GM12878 (cell line): ENCODE measurements at regions not wholly inside any gene's neighbourhood (a gene's known extent, or its start where the extent isn't known, plus 50 kb on each side); places are given as distances from the start of the nearest gene placed in this dataset.

ENCODE experiments used
- ATAC-seq: fragments of 200-7000 bp; cut with Tn5 transposase; 3 replicates; pipeline ENCODE4 v1.9.1; 2020; ENCODE audit warnings: mild to moderate bottlenecking, moderate library complexity
- BruUV-seq: library from RNA; stranded (reverse); fragments of 400-500 nt; replicated peaks from 2 replicates; lab custom pipeline; 2021; lab: Mats Ljungman, UMichigan
- CTCF ChIA-PET: fragments of 300-600 bp; sonication (Branson Sonifier 250); formaldehyde crosslinking; extraction: SDS; loops from one replicate; lab custom pipeline; 2021; ENCODE audit warnings: inconsistent platforms; lab: Yijun Ruan, JAX
- POLR2A ChIA-PET: fragments of 350-600 bp; formaldehyde crosslinking; extraction: SDS; loops from one replicate; lab custom pipeline; 2021; ENCODE audit warnings: inconsistent platforms; lab: Charles Lee
- RAD21 ChIA-PET: fragments of 300-600 bp; sonication (Branson Sonifier 250); formaldehyde crosslinking; loops from one replicate; lab custom pipeline; 2023; ENCODE audit warnings: antibody characterized with exemption; ENCODE audit not compliant: unreplicated experiment; lab: Charles Lee
- SMC1A ChIA-PET: fragments of 300-600 bp; sonication (Branson Sonifier 250); formaldehyde crosslinking; loops from one replicate; lab custom pipeline; 2023; ENCODE audit not compliant: unreplicated experiment, uncharacterized antibody; lab: Charles Lee
- DNase-seq: peaks from one replicate; pipeline ENCODE4 v3.0.0-alpha.2; 2011; ENCODE audit warnings: low read depth, low spot score
- FAIRE-seq: peaks from 3 replicates; lab custom pipeline; 2011; peaks lifted over from hg19 to GRCh38; lab: Jason Lieb, UNC
- H2AFZ ChIP-seq: 2 replicates; pipeline ENCODE4 v1.6.0; 2011; ENCODE audit warnings: low read depth, low read length, control low read depth; ENCODE audit not compliant: control insufficient read depth
- H3K27ac ChIP-seq: 2 replicates; pipeline ENCODE4 v1.5.1; 2011; ENCODE audit warnings: control low read depth; ENCODE audit not compliant: control insufficient read depth, insufficient read depth
- H3K27me3 ChIP-seq, 2 experiments: replicated peaks in 1 of 2; 2 replicates each; pipeline versions ENCODE4 v1.6.0 to v1.6.1; 2011; ENCODE audit warnings: low read length in 1 of 2; ENCODE audit not compliant: control insufficient read depth in 2 of 2, insufficient read depth in 2 of 2
- H3K36me3 ChIP-seq, 2 experiments: 2 replicates each; pipeline ENCODE4 v1.5.1; 2011; ENCODE audit warnings: low read length in 1 of 2; ENCODE audit not compliant: control insufficient read depth in 2 of 2, insufficient read depth in 2 of 2
- H3K4me1 ChIP-seq: 2 replicates; pipeline ENCODE4 v1.6.1; 2011; ENCODE audit warnings: mild to moderate bottlenecking, low read length, moderate library complexity, mixed read lengths; ENCODE audit not compliant: control insufficient read depth, insufficient read depth
- H3K4me2 ChIP-seq: 2 replicates; pipeline ENCODE4 v1.6.0; 2011; ENCODE audit warnings: control low read depth; ENCODE audit not compliant: control insufficient read depth, insufficient read depth
- H3K4me3 ChIP-seq: fragments of 200-600 bp; sonication (generic); 2 replicates; pipeline ENCODE4 v1.5.1; 2016
- H3K79me2 ChIP-seq: 2 replicates; pipeline ENCODE4 v1.6.0; 2011; ENCODE audit warnings: low read length; ENCODE audit not compliant: control insufficient read depth, insufficient read depth
- H3K9ac ChIP-seq: 2 replicates; pipeline ENCODE4 v1.8.0; 2011; ENCODE audit warnings: low read length, control low read depth, mixed read lengths; ENCODE audit not compliant: control insufficient read depth, insufficient read depth
- H3K9me3 ChIP-seq: replicated peaks from 3 replicates; pipeline ENCODE4 v1.5.1; 2011; ENCODE audit warnings: mild to moderate bottlenecking, low read length; ENCODE audit not compliant: control insufficient read depth, insufficient read depth
- H4K20me1 ChIP-seq: 2 replicates; pipeline ENCODE4 v1.6.0; 2011; ENCODE audit not compliant: control insufficient read depth, insufficient read depth
- ATF7 ChIP-seq: fragments of 450-650 bp; IDR thresholded peaks from 2 replicates; pipeline ENCODE4 v1.6.1; 2016; ENCODE audit warnings: low read depth, mild to moderate bottlenecking
- BRCA1 ChIP-seq: IDR thresholded peaks from 2 replicates; pipeline ENCODE4 v1.6.1; 2011; ENCODE audit warnings: low read depth, low read length, improper control_type of control experiment
- CEBPZ ChIP-seq: fragments of 150-350 bp; IDR thresholded peaks from 2 replicates; pipeline ENCODE4 v1.6.1; 2016; ENCODE audit warnings: low read depth, low read length
- FOXM1 ChIP-seq: IDR thresholded peaks from 2 replicates; pipeline ENCODE4 v1.6.1; 2012; ENCODE audit warnings: low read depth, mild to moderate bottlenecking, inconsistent platforms, low read length, moderate library complexity
- HSF1 ChIP-seq: fragments of 150-350 bp; IDR thresholded peaks from 2 replicates; pipeline ENCODE4 v1.6.1; 2014; ENCODE audit warnings: mild to moderate bottlenecking, low read depth, low read length
- NFXL1 ChIP-seq: fragments of 450-650 bp; IDR thresholded peaks from 2 replicates; pipeline ENCODE4 v1.6.1; 2017; ENCODE audit warnings: antibody characterized with exemption, mild to moderate bottlenecking, borderline replicate concordance
- NFYA ChIP-seq: IDR thresholded peaks from 2 replicates; pipeline ENCODE4 v1.6.1; 2011; ENCODE audit warnings: low read depth, mild to moderate bottlenecking, low read length, improper control_type of control experiment, borderline replicate concordance
- SKIL ChIP-seq: fragments of 450-650 bp; IDR thresholded peaks from 2 replicates; pipeline ENCODE4 v1.6.1; 2017; ENCODE audit warnings: mild to moderate bottlenecking, low read depth, inconsistent platforms; ENCODE audit not compliant: poor library complexity, severe bottlenecking
- SREBF2 ChIP-seq: IDR thresholded peaks from 2 replicates; pipeline ENCODE4 v1.6.1; 2012; ENCODE audit warnings: mild to moderate bottlenecking, low read length
- STAT1 ChIP-seq: fragments of 450-650 bp; conservative IDR thresholded peaks from 2 replicates; pipeline ENCODE4 v1.6.1; 2014; ENCODE audit warnings: antibody characterized with exemption, mild to moderate bottlenecking
- TCF3 ChIP-seq: IDR thresholded peaks from 2 replicates; pipeline ENCODE4 v1.6.1; 2012; ENCODE audit warnings: low read depth, mild to moderate bottlenecking, low read length, borderline replicate concordance; ENCODE audit not compliant: insufficient read depth
- WGBS: methylation state at CpG from one replicate; pipeline ENCODE4 v1.1.6; 2016; ENCODE audit warnings: low lambda C conversion rate; ENCODE audit not compliant: insufficient replicate concordance, insufficient coverage; ENCODE audit errors: missing lambda C conversion rate; 5-methylcytosine and 5-hydroxymethylcytosine counted together
- in situ Hi-C: fragments of 300-500 bp; cut with MboI; formaldehyde crosslinking; loops from 9 replicates; pipeline ENCODE4 v1.14.3; 2018; ENCODE audit warnings: mixed read lengths
- intact Hi-C: fragments of 100-400 bp; cut with micrococcal nuclease; formaldehyde crosslinking; loops from one replicate; pipeline ENCODE4 v1.14.2; 2022; ENCODE audit not compliant: unreplicated experiment

- BruUV-seq: no TSS peak
- in situ Hi-C loops: no loop called here
- Histone ChIP-seq H3K27me3 (no peaks in the 10 kb centered on the region), H3K79me2 (no peaks in the 10 kb centered on the region)
- CTCF ChIA-PET: interaction anchor here (0.7 to 1.6 kb wide), 4 partner anchors 11 to 44 kb away, joined by 4 to 6 read pairs (median 4); no protein-coding TSS in a partner anchor
- no peak for TF ChIP-seq BRCA1
- no peak for TF ChIP-seq STAT1
- TF ChIP-seq, all 136 proteins: peak for 0
- DNase-seq (no peak), ATAC-seq (no peak), FAIRE-seq (no peak)
- ChIA-PET RAD21 (no interaction called here), SMC1A (interaction anchor here (0.6 to 1.0 kb wide), 3 partner anchors 12 to 115 kb away, joined by 3 to 5 read pairs (median 3); no protein-coding TSS in a partner anchor), POLR2A (no interaction called here)
- Histone ChIP-seq H3K4me3 (no peak overlapping the region), H3K36me3 (no peaks in the 10 kb centered on the region), H4K20me1 (no peaks in the 10 kb centered on the region), H2AFZ (no peak overlapping the region), H3K9ac (no peak overlapping the region), H3K27ac (no peak overlapping the region), H3K4me2 (no peak overlapping the region), H3K4me1 (no peaks in the 10 kb centered on the region), H3K9me3 (no peaks in the 10 kb centered on the region)
- intact Hi-C loops: no loop called here
Measured at GRCh38 chr10:91341686-91342085, 68.5 kb upstream of the HECTD2 start.

GRCh38 chr10:91343010-91343409 lies 67.1 kb upstream of the HECTD2 start:
- ATAC-seq: no peak
- Histone ChIP-seq H2AFZ (no peak overlapping the region), H3K36me3 (no peaks in the 10 kb centered on the region), H3K4me1 (no peaks in the 10 kb centered on the region), H3K27me3 (no peaks in the 10 kb centered on the region), H3K27ac (no peak overlapping the region), H4K20me1 (no peaks in the 10 kb centered on the region), H3K4me2 (no peak overlapping the region), H3K9ac (no peak overlapping the region), H3K4me3 (no peak overlapping the region), H3K79me2 (no peaks in the 10 kb centered on the region), H3K9me3 (no peaks in the 10 kb centered on the region)
- ChIA-PET SMC1A (interaction anchor here (1.3 kb wide), 1 partner anchor 35 kb away, joined by 4 read pairs; no protein-coding TSS in a partner anchor), POLR2A (no interaction called here), RAD21 (no interaction called here), CTCF (interaction anchor here (1.1 kb wide), 1 partner anchor 46 kb away, joined by 3 read pairs; no protein-coding TSS in a partner anchor)
- FAIRE-seq: no peak
- 0% methylated on average over 1 of the region's 1 CpG for WGBS
- in situ Hi-C loops (no loop called here), intact Hi-C loops (no loop called here)
- no peak for DNase-seq
- BruUV-seq: no TSS peak
- no peak for TF ChIP-seq ATF7
- no peak for TF ChIP-seq HSF1
- no peak for TF ChIP-seq SREBF2
- no peak for TF ChIP-seq FOXM1
- no peak for TF ChIP-seq NFXL1
- no peak for TF ChIP-seq SKIL
- TF ChIP-seq TCF3: no peak
- no peak for TF ChIP-seq CEBPZ
- no peak for TF ChIP-seq NFYA
